ENCODE measurements at regions not wholly inside any gene's neighbourhood (a gene's known extent, or its start where the extent isn't known, plus 50 kb on each side); places are given as distances from the start of the nearest gene placed in this dataset.
A peak's percentile ranks its signal among the peaks of the same experiment; 100 is the strongest.

DNA sequence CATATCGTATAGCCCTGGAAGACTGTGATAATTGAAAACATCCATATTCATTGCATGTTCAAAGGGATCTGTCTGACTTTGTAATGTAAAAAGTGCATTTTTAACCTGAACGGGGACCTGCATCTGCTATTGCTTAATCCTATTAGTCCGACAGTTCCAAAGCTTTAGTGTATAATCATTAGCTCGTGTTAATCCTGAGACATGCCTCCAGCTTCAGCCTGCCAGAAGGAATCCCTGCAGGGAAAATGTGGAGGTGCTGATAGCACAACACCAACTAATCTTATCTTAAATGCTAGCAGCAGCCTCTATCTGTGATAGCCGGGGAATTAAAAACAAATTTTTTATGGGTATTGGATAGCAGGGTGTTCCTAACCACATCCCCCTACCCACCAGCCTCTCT is 495.2 kb downstream of the TLE4 start:
- H3K4me3 ChIP-seq (ENCODE audit: low read depth, low read length): no peak overlapping the region
- TF ChIP-seq CTCF (IDR thresholded peaks at IDR 0.05; ENCODE audit: insufficient read depth, low read length, poor library complexity, severe bottlenecking): no peak
- H3K36me3 ChIP-seq (ENCODE audit: control insufficient read depth, insufficient read depth, low read length): no peaks in the 10 kb centered on the region
- no peak for DNase-seq (ENCODE audit: low read depth)
- H3K27me3 ChIP-seq (ENCODE audit: control insufficient read depth, insufficient read depth, low read length): no peaks in the 10 kb centered on the region

- no peaks in the 10 kb centered on the region for H3K36me3 ChIP-seq (ENCODE audit: control insufficient read depth, insufficient read depth, low read length)
- H3K4me3 ChIP-seq (ENCODE audit: low read depth, low read length): no peak overlapping the region
- no peak for DNase-seq (ENCODE audit: low read depth)
- no peak for TF ChIP-seq CTCF (IDR thresholded peaks at IDR 0.05; ENCODE audit: insufficient read depth, low read length, poor library complexity, severe bottlenecking)
- H3K27me3 ChIP-seq (ENCODE audit: control insufficient read depth, insufficient read depth, low read length): no peaks in the 10 kb centered on the region
Observed at GRCh38 chr9:80062567-80062966, 490.8 kb downstream of the TLE4 start.

DNA sequence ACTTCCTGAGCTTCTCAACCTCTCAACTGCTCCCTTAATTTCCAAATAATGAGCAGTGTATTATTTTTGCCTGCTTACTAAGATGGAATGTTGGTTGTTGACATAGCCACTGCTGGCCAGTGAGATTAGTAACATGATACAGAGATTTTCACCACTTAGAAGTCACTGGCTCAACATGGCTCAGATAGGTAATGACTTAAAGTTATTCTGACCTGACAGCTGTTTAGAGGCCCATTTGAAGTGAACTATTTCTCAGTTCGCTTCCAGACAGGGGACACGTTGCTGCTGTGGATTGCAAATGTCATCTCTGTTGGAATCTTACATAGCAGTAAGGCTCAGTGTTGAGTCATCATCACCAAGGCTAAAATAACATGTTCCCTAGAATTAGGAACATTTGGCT is 490.2 kb downstream of the TLE4 start:
- no peak for TF ChIP-seq CTCF (IDR thresholded peaks at IDR 0.05; ENCODE audit: insufficient read depth, low read length, poor library complexity, severe bottlenecking)
- Histone ChIP-seq H3K27me3 (ENCODE audit: control insufficient read depth, insufficient read depth, low read length) (no peaks in the 10 kb centered on the region), H3K36me3 (ENCODE audit: control insufficient read depth, insufficient read depth, low read length) (no peaks in the 10 kb centered on the region), H3K4me3 (ENCODE audit: low read depth, low read length) (no peak overlapping the region)
- DNase-seq (ENCODE audit: low read depth): peak; percentile 65

DNA sequence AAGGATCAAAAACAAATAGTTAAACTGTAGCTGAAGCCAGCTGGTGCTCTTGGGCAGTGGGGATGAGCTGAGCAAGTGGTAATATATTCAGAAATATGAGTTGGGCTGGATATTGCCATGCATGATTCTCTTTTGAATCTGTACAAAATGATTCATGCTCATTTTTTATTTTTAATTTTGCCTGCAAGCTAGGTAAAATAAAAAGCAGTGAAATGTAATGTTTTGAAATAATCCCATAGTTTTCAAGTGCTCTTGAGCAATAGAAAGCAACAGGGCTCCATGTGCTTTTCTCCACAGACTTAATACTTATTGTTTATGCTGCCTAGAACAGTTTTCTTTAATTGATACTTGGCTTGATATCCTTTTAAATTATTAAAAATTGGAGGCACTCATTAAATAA is 489.3 kb downstream of the TLE4 start:
- no peak for DNase-seq (ENCODE audit: low read depth)
- H3K36me3 ChIP-seq (ENCODE audit: control insufficient read depth, insufficient read depth, low read length): no peaks in the 10 kb centered on the region
- TF ChIP-seq CTCF (IDR thresholded peaks at IDR 0.05; ENCODE audit: insufficient read depth, low read length, poor library complexity, severe bottlenecking): no peak
- no peaks in the 10 kb centered on the region for H3K27me3 ChIP-seq (ENCODE audit: control insufficient read depth, insufficient read depth, low read length)
- no peak overlapping the region for H3K4me3 ChIP-seq (ENCODE audit: low read depth, low read length)

DNA sequence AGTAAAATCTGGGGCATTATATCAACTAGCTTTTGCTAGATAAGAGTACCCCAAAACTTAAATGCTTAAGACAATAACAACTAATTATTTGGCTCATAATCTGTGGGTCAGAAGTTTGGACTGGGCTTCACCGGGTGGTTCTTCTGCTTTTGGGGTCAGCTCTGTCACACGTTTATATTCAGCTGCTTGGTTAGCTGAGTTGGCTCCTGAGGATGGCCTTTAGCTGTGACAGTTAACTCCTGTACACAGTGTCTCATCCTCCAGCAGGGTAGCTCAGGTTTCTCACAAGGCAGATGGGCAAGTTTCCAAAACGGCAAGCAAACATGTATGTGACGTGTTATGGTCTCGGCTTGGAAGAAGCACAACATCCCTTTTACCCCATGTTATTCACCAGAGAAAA is 488.2 kb downstream of the TLE4 start:
- Histone ChIP-seq H3K27me3 (ENCODE audit: control insufficient read depth, insufficient read depth, low read length) (no peaks in the 10 kb centered on the region), H3K4me3 (ENCODE audit: low read depth, low read length) (no peak overlapping the region), H3K36me3 (ENCODE audit: control insufficient read depth, insufficient read depth, low read length) (no peaks in the 10 kb centered on the region)
- DNase-seq (ENCODE audit: low read depth): no peak
- TF ChIP-seq CTCF (IDR thresholded peaks at IDR 0.05; ENCODE audit: insufficient read depth, low read length, poor library complexity, severe bottlenecking): no peak

GRCh38 chr9:80059191-80059590 is 487.4 kb downstream of the TLE4 start:
- no peak for DNase-seq (ENCODE audit: low read depth)
- Histone ChIP-seq H3K36me3 (ENCODE audit: control insufficient read depth, insufficient read depth, low read length) (no peaks in the 10 kb centered on the region), H3K4me3 (ENCODE audit: low read depth, low read length) (no peak overlapping the region), H3K27me3 (ENCODE audit: control insufficient read depth, insufficient read depth, low read length) (no peaks in the 10 kb centered on the region)
- no peak for TF ChIP-seq CTCF (IDR thresholded peaks at IDR 0.05; ENCODE audit: insufficient read depth, low read length, poor library complexity, severe bottlenecking)

All from kidney epithelial cell (primary cell).